WI38 (cell line): ENCODE measurements at regions not wholly inside any gene's neighbourhood (a gene's known extent, or its start where the extent isn't known, plus 50 kb on each side); places are given as distances from the start of the nearest gene placed in this dataset.
"Not testable (repeated sequence)": the region's sequence is repeated elsewhere in the genome, so short reads cannot be mapped to it uniquely, and the experiment has no call there.

Experiments used
- H3K4me3 ChIP-seq: 2 replicates; pipeline ENCODE4 v1.5.1; 2011; ENCODE audit warnings: low read depth, mild to moderate bottlenecking, control low read depth, low read length
- TF ChIP-seq, protein P1 (sequence below): IDR thresholded peaks from 2 replicates; pipeline ENCODE4 v1.5.1; 2012; ENCODE audit warnings: low read depth, mild to moderate bottlenecking, control low read depth, low read length

DNA sequence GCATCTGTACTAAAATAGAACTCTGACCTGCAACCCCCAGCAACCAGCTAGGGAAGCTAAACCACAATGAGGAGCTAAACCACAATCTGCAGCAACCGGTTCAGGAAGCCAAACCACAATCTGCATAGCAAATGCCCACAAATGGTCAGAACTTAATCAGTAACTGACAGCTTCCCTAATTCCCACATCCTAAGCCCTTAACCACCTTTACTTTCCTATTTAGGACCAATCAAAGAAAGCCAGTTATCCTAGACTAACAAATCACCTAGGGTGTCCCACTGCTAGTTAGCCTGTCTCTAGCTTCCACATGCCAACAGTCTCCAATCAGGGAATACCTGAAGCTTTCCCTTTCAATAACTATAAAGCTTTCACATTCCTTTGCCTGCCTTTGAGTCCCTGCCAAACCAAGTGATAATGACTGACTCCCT lies 424.6 kb upstream of the PTCHD4 start:
- TF ChIP-seq, protein P1, sequence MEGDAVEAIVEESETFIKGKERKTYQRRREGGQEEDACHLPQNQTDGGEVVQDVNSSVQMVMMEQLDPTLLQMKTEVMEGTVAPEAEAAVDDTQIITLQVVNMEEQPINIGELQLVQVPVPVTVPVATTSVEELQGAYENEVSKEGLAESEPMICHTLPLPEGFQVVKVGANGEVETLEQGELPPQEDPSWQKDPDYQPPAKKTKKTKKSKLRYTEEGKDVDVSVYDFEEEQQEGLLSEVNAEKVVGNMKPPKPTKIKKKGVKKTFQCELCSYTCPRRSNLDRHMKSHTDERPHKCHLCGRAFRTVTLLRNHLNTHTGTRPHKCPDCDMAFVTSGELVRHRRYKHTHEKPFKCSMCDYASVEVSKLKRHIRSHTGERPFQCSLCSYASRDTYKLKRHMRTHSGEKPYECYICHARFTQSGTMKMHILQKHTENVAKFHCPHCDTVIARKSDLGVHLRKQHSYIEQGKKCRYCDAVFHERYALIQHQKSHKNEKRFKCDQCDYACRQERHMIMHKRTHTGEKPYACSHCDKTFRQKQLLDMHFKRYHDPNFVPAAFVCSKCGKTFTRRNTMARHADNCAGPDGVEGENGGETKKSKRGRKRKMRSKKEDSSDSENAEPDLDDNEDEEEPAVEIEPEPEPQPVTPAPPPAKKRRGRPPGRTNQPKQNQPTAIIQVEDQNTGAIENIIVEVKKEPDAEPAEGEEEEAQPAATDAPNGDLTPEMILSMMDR = no peak
- H3K4me3 ChIP-seq = no peak overlapping the region

DNA sequence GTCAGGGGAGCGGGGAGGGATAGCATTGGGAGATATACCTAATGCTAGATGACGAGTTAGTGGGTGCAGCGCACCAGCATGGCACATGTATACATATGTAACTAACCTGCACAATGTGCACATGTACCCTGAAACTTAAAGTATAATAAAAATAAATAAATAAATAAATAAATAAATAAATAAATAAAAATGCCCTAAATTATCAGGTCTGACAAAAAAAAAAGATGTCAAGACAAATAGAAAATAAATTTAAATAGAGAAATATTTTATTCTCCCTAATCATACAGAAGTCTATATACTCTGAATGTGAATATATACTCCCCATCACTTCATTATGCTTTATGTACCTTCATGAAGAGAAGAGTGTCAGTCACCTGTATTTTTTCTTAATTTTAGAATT lies 420.0 kb upstream of the PTCHD4 start:
- H3K4me3 ChIP-seq = not testable (repeated sequence)

DNA sequence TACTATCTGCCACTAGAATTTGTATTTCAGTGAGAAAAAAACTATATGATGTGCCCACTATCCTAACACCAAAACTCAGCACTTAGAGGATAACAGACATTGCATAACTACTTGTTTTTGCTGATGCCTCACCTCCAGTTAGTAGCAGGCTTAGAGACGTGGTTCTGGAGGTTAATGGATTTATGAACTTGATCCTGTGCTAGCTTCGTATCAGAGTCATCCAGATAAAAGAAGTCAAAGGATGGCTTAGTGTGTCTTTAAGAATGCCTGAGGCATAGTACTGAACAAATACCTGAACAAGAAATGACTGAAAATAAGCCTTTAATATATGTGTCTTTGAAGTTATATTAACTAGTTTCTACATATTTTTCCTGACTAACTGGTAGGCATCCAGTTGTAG lies 414.9 kb upstream of the PTCHD4 start:
- TF ChIP-seq, protein P1 = no peak

DNA sequence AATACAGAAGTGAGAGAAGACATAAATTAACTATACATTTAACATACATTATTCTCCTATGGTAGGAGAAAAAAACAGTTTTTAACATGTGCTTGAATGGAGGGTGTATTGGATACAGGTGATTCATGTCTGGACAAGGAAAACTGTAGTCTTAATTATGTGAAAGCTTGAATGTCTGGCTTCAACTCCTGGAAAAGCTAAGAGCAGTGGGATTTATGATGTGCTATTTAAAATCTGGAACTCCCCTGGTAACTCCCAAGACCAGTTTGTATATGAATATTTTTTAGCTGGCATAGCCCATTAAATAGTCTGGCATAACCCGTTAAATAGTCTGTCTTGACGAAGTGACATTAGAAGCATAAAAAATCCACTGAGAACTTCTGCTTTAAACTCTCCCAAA lies 410.0 kb upstream of the PTCHD4 start:
- TF ChIP-seq, protein P1 = no peak
- H3K4me3 ChIP-seq = no peak overlapping the region

More for the DNA sequence above, 414.9 kb upstream of the PTCHD4 start:
- H3K4me3 ChIP-seq = no peak overlapping the region

DNA sequence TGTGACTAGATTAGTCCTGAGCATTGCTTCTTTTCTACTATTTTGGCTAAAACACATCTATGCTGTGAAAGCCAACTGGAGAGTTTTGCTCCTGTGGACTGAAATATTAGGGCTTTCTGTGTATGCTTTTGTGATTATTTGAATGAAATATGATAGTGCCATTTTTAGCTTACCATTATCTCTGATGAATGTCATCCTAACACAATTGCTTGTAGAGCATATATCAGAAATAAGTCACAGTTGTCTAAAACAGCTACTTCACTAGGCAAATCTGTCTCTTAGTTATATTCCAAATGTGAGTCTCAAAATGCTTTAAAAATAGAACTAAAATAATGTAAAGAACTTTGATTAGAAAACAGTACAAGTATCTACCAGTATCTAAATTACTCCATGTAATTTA lies 401.4 kb upstream of the PTCHD4 start:
- TF ChIP-seq, protein P1 = no peak
- H3K4me3 ChIP-seq = no peak overlapping the region

DNA sequence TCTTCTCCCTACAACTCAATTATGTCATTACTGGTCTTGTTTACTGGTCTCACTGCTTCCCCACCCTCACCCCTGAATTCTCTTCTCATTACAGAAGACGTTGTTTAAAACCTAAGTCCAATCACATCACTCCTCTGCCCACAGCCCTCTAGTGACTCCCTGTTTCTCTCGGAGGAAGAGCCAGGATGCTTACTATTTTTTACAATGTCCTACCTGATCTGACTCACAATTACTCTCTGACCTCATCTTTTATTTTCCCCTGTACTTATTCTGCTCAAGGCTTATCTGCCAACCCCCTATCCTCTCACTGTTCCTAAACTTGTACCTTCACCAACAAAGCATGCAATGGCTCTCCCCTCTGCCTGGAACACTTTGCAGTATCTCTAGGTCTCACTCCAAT lies 400.4 kb upstream of the PTCHD4 start:
- H3K4me3 ChIP-seq = no peak overlapping the region
- TF ChIP-seq, protein P1 = no peak

DNA sequence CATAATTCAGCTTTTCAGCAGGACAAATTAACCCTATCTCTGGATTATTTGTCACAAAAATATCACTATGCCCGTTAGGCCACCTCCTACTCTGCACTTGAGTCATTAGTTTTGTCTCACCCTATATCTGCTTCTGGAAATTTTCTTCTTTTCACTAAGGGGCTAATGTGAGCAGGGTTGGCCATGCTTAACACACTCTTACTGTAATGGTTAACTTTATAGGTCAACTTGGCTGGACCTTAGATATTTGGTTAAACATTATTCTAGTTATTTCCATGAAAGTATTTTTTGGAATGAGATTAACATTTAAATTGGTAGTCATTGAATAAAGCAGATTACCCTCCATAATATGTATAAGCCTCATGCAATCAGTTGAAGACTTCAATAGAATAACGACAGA lies 394.6 kb upstream of the PTCHD4 start:
- H3K4me3 ChIP-seq = no peak overlapping the region
- TF ChIP-seq, protein P1 = no peak

DNA sequence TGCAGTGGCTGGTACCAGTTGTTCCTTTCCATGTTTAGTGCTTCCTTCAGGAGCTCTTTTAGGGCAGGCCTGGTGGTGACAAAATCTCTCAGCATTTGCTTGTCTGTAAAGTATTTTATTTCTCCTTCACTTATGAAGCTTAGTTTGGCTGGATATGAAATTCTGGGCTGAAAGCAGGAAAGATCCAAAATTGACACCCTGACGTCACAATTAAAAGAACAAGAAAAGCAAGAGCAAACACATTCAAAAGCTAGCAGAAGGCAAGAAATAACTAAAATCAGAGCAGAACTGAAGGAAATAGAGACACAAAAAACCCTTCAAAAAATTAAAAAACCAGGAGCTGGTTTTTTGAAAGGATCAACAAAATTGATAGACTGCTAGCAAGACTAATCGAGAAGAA lies 382.4 kb upstream of the PTCHD4 start:
- H3K4me3 ChIP-seq = not testable (repeated sequence)
